ENCODE measurements at regions not wholly inside any gene's neighbourhood (a gene's known extent, or its start where the extent isn't known, plus 50 kb on each side); places are given as distances from the start of the nearest gene placed in this dataset.

DNA sequence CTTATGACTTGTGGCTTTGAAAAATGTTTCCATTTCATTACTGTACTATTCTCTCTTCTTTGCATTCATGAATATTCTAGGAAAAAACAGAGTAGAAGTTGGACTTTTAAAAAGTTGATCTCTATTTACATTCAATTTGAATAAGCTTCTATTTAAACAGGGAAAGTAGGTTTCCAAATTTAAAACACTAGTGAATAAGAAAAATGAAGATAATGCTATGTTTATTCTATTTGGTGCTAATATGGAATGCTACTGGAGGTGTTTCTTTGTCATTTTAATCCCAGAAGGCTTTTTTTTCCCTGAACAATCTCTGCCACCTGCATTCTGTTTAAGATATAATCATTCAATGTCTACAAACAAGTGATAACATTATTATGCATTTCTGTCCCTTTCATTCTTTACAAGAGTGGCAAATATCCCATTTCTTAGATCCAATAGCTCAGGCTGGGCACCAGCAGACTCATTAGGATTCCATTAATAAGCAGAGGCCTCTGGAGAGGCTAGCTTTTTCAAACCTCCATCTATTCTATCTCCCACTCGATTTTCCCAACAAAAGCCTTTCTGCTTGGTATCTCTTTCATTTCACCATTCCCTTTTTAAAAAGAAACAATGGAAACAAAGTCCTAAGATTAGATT, 1001.6 kb upstream of the CDH8 start:
- Histone ChIP-seq H3K4me2 (ENCODE audit: insufficient read depth, low read length) (no peak overlapping the region), H4K20me1 (ENCODE audit: insufficient read depth, low read length) (no peaks in the 10 kb centered on the region), H3K9me3 (ENCODE audit: low read depth, low read length) (no peaks in the 10 kb centered on the region), H3K27ac (ENCODE audit: low read depth, low read length) (no peak overlapping the region), H3K27me3 (ENCODE audit: insufficient read depth, low read length) (no peaks in the 10 kb centered on the region), H3K4me1 (ENCODE audit: insufficient read depth, low read length) (no peaks in the 10 kb centered on the region), H2AFZ (ENCODE audit: low read length) (no peak overlapping the region), H3K4me3 (ENCODE audit: insufficient read depth, low read length) (no peak overlapping the region), H3K36me3 (ENCODE audit: insufficient read depth, low read length) (no peaks in the 10 kb centered on the region), H3K79me2 (ENCODE audit: insufficient read depth, low read length) (no peaks in the 10 kb centered on the region)
- TF ChIP-seq, protein P1, sequence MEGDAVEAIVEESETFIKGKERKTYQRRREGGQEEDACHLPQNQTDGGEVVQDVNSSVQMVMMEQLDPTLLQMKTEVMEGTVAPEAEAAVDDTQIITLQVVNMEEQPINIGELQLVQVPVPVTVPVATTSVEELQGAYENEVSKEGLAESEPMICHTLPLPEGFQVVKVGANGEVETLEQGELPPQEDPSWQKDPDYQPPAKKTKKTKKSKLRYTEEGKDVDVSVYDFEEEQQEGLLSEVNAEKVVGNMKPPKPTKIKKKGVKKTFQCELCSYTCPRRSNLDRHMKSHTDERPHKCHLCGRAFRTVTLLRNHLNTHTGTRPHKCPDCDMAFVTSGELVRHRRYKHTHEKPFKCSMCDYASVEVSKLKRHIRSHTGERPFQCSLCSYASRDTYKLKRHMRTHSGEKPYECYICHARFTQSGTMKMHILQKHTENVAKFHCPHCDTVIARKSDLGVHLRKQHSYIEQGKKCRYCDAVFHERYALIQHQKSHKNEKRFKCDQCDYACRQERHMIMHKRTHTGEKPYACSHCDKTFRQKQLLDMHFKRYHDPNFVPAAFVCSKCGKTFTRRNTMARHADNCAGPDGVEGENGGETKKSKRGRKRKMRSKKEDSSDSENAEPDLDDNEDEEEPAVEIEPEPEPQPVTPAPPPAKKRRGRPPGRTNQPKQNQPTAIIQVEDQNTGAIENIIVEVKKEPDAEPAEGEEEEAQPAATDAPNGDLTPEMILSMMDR (IDR thresholded peaks at IDR 0.05; ENCODE audit: extremely low read depth, low read depth, low read length) = no peak
- DNase-seq (ENCODE audit: insufficient read length, low spot score, missing footprints) = no peak

DNA sequence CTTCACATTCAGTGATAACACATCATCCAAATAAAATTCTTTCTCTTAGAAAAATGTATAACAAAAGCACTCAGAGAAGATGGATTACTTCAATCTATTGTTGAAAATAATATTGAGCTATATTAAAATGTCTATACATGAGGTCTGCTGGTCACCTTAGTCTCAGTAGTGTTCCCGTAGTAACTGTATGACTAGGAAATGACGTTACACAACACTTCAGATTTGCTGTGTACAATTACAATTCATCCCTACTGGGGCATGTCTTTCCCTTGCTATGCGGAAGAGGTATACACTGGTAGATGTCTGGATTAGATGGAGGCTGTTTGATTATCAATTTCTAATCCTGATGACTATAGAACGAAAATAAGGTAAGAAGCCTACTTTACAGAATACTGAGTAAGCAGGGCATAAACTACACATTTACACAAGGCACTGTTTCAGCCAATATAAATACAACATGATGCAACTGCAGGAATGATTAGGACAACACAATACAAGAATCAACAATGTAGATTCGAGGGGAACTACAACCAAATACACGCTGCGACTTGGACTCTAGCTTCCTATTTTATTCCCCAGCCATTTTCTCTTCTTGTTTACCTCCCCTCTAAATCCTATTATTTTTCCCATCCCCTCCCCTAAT, 982.5 kb upstream of the CDH8 start:
- no peak overlapping the region for H3K4me2 ChIP-seq (ENCODE audit: insufficient read depth, low read length)
- H4K20me1 ChIP-seq (ENCODE audit: insufficient read depth, low read length) = no peaks in the 10 kb centered on the region
- no peak for DNase-seq (ENCODE audit: insufficient read length, low spot score, missing footprints)
- H3K4me3 ChIP-seq (ENCODE audit: insufficient read depth, low read length) = no peak overlapping the region
- no peak overlapping the region for H3K27ac ChIP-seq (ENCODE audit: low read depth, low read length)
- no peak overlapping the region for H2AFZ ChIP-seq (ENCODE audit: low read length)
- H3K36me3 ChIP-seq (ENCODE audit: insufficient read depth, low read length) = no peaks in the 10 kb centered on the region
- H3K27me3 ChIP-seq (ENCODE audit: insufficient read depth, low read length) = no peaks in the 10 kb centered on the region
- peaks cover 2% of the 10 kb centered on the region for H3K9me3 ChIP-seq (ENCODE audit: low read depth, low read length)
- H3K4me1 ChIP-seq (ENCODE audit: insufficient read depth, low read length) = no peaks in the 10 kb centered on the region
- TF ChIP-seq, protein P1 (IDR thresholded peaks at IDR 0.05; ENCODE audit: extremely low read depth, low read depth, low read length) = no peak
- H3K79me2 ChIP-seq (ENCODE audit: insufficient read depth, low read length) = no peaks in the 10 kb centered on the region

DNA sequence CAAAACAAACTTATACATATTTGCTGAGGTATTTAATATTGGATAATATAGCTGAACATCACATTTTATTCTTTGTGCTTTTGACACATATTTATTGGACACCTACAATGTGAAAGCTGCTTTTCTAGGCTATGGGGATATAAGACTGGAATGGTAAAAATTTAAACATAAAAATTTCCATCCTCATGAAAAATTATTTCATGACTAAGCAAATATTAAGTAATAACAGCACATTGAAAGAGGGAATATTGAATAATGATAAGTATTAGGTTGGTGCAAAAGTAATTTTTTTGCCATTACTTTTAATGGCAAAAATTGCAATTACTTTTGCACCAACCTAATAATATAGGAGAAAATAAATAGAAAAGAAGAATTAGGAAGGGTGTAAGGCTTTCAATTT, 972.5 kb upstream of the CDH8 start:
- Histone ChIP-seq H3K36me3 (ENCODE audit: insufficient read depth, low read length) (no peaks in the 10 kb centered on the region), H3K79me2 (ENCODE audit: insufficient read depth, low read length) (no peaks in the 10 kb centered on the region), H3K4me3 (ENCODE audit: insufficient read depth, low read length) (no peak overlapping the region), H4K20me1 (ENCODE audit: insufficient read depth, low read length) (no peaks in the 10 kb centered on the region), H3K27me3 (ENCODE audit: insufficient read depth, low read length) (no peaks in the 10 kb centered on the region), H3K27ac (ENCODE audit: low read depth, low read length) (no peak overlapping the region), H3K4me1 (ENCODE audit: insufficient read depth, low read length) (no peaks in the 10 kb centered on the region), H3K9me3 (ENCODE audit: low read depth, low read length) (no peaks in the 10 kb centered on the region), H3K4me2 (ENCODE audit: insufficient read depth, low read length) (no peak overlapping the region), H2AFZ (ENCODE audit: low read length) (no peak overlapping the region)
- TF ChIP-seq, protein P1 (IDR thresholded peaks at IDR 0.05; ENCODE audit: extremely low read depth, low read depth, low read length) = no peak
- DNase-seq (ENCODE audit: insufficient read length, low spot score, missing footprints) = no peak

DNA sequence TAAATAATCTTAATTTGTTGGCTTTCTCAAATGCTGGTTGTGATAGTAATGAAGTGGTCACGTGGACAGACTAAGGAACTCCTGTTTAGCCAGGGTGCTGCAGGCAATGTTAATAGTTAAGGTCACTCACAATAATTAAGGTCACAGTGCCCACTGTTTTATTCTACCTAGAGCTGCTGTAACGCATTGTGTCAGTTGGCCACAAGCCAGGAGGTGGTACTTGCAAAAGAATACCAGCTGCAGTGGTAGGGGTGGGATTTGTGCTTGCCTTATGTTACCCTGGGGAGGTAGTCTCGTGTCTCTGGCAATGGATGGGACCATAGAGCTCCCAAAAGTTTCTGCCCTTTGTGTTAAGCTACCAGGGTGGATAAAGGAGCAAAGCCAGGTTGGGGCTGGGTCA, 969.1 kb upstream of the CDH8 start:
- Histone ChIP-seq H3K4me1 (ENCODE audit: insufficient read depth, low read length) (no peaks in the 10 kb centered on the region), H3K79me2 (ENCODE audit: insufficient read depth, low read length) (no peaks in the 10 kb centered on the region), H4K20me1 (ENCODE audit: insufficient read depth, low read length) (no peaks in the 10 kb centered on the region), H3K36me3 (ENCODE audit: insufficient read depth, low read length) (no peaks in the 10 kb centered on the region), H3K9me3 (ENCODE audit: low read depth, low read length) (no peaks in the 10 kb centered on the region), H3K4me3 (ENCODE audit: insufficient read depth, low read length) (no peak overlapping the region), H3K27me3 (ENCODE audit: insufficient read depth, low read length) (no peaks in the 10 kb centered on the region), H3K27ac (ENCODE audit: low read depth, low read length) (no peak overlapping the region), H3K4me2 (ENCODE audit: insufficient read depth, low read length) (no peak overlapping the region), H2AFZ (ENCODE audit: low read length) (no peak overlapping the region)
- no peak for DNase-seq (ENCODE audit: insufficient read length, low spot score, missing footprints)
- TF ChIP-seq, protein P1 (IDR thresholded peaks at IDR 0.05; ENCODE audit: extremely low read depth, low read depth, low read length) = no peak

Data from osteoblast (primary cell).